GM12891 (cell line): ENCODE measurements at regions not wholly inside any gene's neighbourhood (a gene's known extent, or its start where the extent isn't known, plus 50 kb on each side); places are given as distances from the start of the nearest gene placed in this dataset.

Experiments
- DNase-seq: peaks from one replicate; pipeline ENCODE4 v3.0.0; 2011; ENCODE audit warnings: low spot score; ENCODE audit not compliant: insufficient read length
- FAIRE-seq: peaks from 2 replicates; lab custom pipeline; 2011; peaks lifted over from hg19 to GRCh38; lab: Jason Lieb, UNC
- PAX5 ChIP-seq: IDR thresholded peaks from 2 replicates; pipeline ENCODE4 v1.6.1; 2011; ENCODE audit warnings: low read length, moderate library complexity, mild to moderate bottlenecking; ENCODE audit not compliant: insufficient read depth, severe bottlenecking
- POLR2A ChIP-seq: IDR thresholded peaks from 2 replicates; pipeline ENCODE4 v1.6.1; 2011; ENCODE audit warnings: low read depth, low read length, control low read depth
- POLR2AphosphoS5 ChIP-seq: IDR thresholded peaks from 2 replicates; pipeline ENCODE4 v1.6.1; 2011; ENCODE audit warnings: low read depth, low read length, control low read depth
- POU2F2 ChIP-seq: IDR thresholded peaks from 2 replicates; pipeline ENCODE4 v1.6.1; 2011; ENCODE audit warnings: low read depth, mild to moderate bottlenecking, control low read depth, low read length, moderate library complexity
- SPI1 ChIP-seq: IDR thresholded peaks from 2 replicates; pipeline ENCODE4 v1.6.1; 2011; ENCODE audit warnings: low read depth, low read length, control low read depth
- TAF1 ChIP-seq: IDR thresholded peaks from 2 replicates; pipeline ENCODE4 v1.6.1; 2011; ENCODE audit warnings: low read depth, low read length, control low read depth

- DNase-seq (no peak), FAIRE-seq (no peak)
- TF ChIP-seq POU2F2 (no peak), TAF1 (no peak), PAX5 (no peak), POLR2AphosphoS5 (no peak), POLR2A (no peak), SPI1 (no peak)
Observed at GRCh38 chr6:48736501-48737206, 625.7 kb upstream of the PTCHD4 start.

- FAIRE-seq (no peak), DNase-seq (no peak)
- no peak for TF ChIP-seq POLR2A
- TF ChIP-seq TAF1 = no peak
- no peak for TF ChIP-seq SPI1
Observed at GRCh38 chr6:48735846-48736245, 624.8 kb upstream of the PTCHD4 start.

DNA sequence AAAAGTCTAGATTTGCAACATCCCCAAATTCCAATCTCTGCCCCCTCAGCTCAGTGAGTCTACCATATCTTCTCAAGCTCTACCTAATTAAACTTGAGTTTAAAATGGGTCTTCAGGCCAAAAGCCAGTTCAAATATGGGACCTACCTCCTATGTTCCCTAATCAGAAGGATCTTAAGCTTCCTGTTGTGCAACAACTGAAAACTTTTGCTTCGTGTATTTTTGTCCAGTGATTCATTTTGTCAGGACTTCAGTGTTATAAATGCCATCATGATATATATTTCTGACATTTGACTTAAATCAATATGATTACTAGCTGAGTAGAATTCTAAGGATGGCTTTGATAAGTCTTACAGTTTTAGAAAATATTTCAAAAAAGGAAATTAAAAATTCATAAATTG, 622.6 kb upstream of the PTCHD4 start:
- TF ChIP-seq TAF1 (no peak), PAX5 (no peak), SPI1 (no peak), POLR2A (no peak), POU2F2 (no peak), POLR2AphosphoS5 (no peak)
- FAIRE-seq = no peak
- DNase-seq = no peak

- no peak for DNase-seq
- FAIRE-seq = no peak
- TF ChIP-seq SPI1 (no peak), POLR2AphosphoS5 (no peak), TAF1 (no peak)
Observed at GRCh38 chr6:48714699-48715098, 603.7 kb upstream of the PTCHD4 start.

- TF ChIP-seq SPI1 = no peak
- TF ChIP-seq POLR2AphosphoS5 = no peak
- TF ChIP-seq POU2F2 = no peak
- no peak for TF ChIP-seq PAX5
- TF ChIP-seq POLR2A = no peak
- no peak for TF ChIP-seq TAF1
- FAIRE-seq (no peak), DNase-seq (no peak)
Observed at GRCh38 chr6:48714250-48714649, 603.3 kb upstream of the PTCHD4 start.

- no peak for FAIRE-seq
- TF ChIP-seq PAX5 (no peak), TAF1 (no peak), POLR2AphosphoS5 (no peak), POU2F2 (no peak), POLR2A (no peak), SPI1 (no peak)
- DNase-seq = no peak
Observed at GRCh38 chr6:48713612-48714011, 602.6 kb upstream of the PTCHD4 start.

DNA sequence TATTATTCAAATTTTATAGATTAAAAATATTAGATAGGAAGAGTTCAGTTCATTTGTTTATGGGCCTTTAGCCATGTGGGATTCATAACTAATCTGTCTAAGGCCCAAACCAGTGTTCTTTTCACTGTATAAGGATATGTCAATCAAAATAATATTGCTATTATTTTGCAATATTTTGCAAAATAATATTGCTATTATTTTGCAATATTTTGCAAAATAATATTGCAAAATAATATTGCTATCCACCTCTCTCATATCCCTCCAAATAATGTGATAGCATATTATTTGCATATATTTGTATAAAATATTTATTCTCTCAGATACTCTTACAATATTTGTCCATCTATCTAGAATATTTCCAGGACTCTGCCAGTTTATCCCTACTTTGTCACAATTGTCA, 595.3 kb upstream of the PTCHD4 start:
- FAIRE-seq = no peak
- TF ChIP-seq POLR2AphosphoS5 (no peak), PAX5 (no peak), TAF1 (no peak), POLR2A (no peak), POU2F2 (no peak), SPI1 (no peak)
- no peak for DNase-seq

DNA sequence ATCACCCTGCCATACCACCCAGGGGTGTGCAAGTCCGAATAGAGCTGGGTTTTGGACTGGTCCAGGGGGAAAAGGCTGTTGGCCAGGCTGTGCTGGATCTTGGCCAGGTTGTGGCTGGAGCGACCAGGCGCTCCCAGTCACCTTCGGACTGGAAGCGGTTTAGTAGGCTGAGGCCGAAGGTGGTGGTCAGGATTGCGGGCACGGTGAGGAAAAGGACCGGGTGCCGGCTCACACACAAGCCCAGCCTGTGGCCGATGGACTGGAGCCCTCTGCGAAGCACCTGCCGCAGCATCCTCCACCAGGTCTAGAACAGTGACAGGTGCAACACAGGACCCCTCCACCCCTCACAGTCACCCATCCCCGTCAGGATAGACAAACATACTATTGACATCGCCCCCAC, 590.6 kb upstream of the PTCHD4 start:
- no peak for DNase-seq
- FAIRE-seq = no peak
- TF ChIP-seq TAF1 (no peak), SPI1 (no peak), POU2F2 (no peak), POLR2A (no peak), POLR2AphosphoS5 (no peak), PAX5 (no peak)

DNA sequence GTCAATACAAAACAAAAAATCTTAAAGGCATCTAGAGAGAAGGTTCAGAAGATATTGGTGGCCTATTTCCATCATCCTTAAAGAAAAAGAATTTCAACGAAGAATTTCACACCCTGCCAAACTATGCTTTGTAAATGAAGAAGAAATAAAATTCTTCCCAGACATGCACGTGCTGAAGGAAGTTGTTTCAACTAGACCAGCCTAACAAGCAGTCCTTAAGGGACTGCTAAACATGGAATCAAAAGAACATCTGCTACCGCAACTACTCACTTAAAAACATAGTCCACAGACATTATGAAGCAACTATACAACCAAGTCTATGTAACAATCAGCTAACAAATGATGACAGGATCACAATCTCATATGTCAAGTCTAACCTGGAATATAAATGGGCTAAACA, 584.9 kb upstream of the PTCHD4 start:
- FAIRE-seq (no peak), DNase-seq (no peak)
- TF ChIP-seq POLR2AphosphoS5 (no peak), SPI1 (no peak), POU2F2 (no peak), PAX5 (no peak), TAF1 (no peak), POLR2A (no peak)

- FAIRE-seq = no peak
- peak; percentile 63 for TF ChIP-seq SPI1
- TF ChIP-seq PAX5 = no peak
- DNase-seq = no peak
Observed at GRCh38 chr6:48691420-48691819, 580.4 kb upstream of the PTCHD4 start.

DNA sequence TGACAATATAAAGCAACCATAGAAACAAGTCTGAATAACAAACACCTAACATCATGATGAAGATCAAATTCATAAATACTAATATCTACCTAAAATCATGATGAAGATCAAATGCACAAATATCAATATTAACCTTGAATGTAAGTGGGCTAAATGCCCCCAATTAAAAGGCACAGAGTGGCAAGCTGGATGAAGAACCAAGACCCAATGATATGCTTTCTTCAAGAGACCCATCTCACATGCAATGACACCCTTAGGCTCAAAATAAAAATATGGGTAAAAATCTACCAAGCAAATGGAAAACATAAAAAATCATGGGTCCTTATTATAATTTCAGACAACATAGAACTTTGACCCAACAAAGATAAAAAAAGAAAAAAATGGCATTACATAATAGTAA, 578.5 kb upstream of the PTCHD4 start:
- TF ChIP-seq SPI1 = no peak
- no peak for TF ChIP-seq TAF1
- no peak for FAIRE-seq
- DNase-seq = no peak

GRCh38 chr6:48678390-48678789, 567.4 kb upstream of the PTCHD4 start:
- FAIRE-seq (no peak), DNase-seq (no peak)
- no peak for TF ChIP-seq POLR2AphosphoS5
- TF ChIP-seq POLR2A = no peak
- TF ChIP-seq TAF1 = no peak
- TF ChIP-seq POU2F2 = no peak
- TF ChIP-seq PAX5 = no peak
- TF ChIP-seq SPI1 = no peak
